GM20000 (cell line): ENCODE measurements at regions not wholly inside any gene's neighbourhood (a gene's known extent, or its start where the extent isn't known, plus 50 kb on each side); places are given as distances from the start of the nearest gene placed in this dataset.
"Not testable (repeated sequence)": the region's sequence is repeated elsewhere in the genome, so short reads cannot be mapped to it uniquely, and the experiment has no call there.

Experiments
- DNase-seq: peaks from one replicate; pipeline ENCODE4 v3.0.0; 2012; ENCODE audit warnings: low spot score
- CTCF ChIP-seq: IDR thresholded peaks from 2 replicates; pipeline ENCODE4 v1.5.1; 2012; ENCODE audit warnings: mild to moderate bottlenecking, control low read depth; ENCODE audit errors: extremely low read depth, missing control alignments

- TF ChIP-seq CTCF, result no peak
- no peak for DNase-seq
Measured at GRCh38 chr4:64737026-64737853, 328.0 kb upstream of the TECRL start.

- DNase-seq, result no peak
- no peak for TF ChIP-seq CTCF
Measured at GRCh38 chr4:64729561-64729960, 320.3 kb upstream of the TECRL start.

GRCh38 chr4:64727960-64728359 is 318.7 kb upstream of the TECRL start:
- no peak for DNase-seq
- no peak for TF ChIP-seq CTCF

GRCh38 chr4:64727391-64727790 is 318.1 kb upstream of the TECRL start:
- not testable (repeated sequence) for DNase-seq

- TF ChIP-seq CTCF, result no peak
Measured at GRCh38 chr4:64724689-64725088, 315.4 kb upstream of the TECRL start.

GRCh38 chr4:64721106-64721505 is 311.9 kb upstream of the TECRL start:
- DNase-seq, result no peak
- TF ChIP-seq CTCF, result no peak

More at GRCh38 chr4:64724689-64725088, 315.4 kb upstream of the TECRL start:
- no peak for DNase-seq

DNA sequence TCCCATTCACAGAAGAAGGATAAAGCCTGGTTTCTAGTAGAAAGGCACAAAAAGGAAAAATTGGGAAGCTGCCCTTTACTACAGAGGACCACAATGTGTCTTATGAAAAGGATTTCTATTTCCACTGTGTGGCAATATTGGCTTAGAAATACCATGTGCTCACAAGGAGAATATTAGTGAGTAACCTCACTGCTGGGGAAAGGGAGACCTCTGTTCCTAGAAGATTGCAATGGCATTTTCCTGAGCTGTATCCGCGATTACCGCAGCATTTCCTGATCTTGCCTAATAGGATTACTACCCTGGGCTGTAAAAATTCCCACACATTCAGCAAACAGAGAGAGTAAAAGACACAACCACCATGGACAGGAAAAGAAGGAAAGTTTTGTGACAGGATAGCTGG is 308.8 kb upstream of the TECRL start:
- no peak for DNase-seq
- TF ChIP-seq CTCF, result no peak

- no peak for DNase-seq
- no peak for TF ChIP-seq CTCF
Measured at GRCh38 chr4:64715741-64716140, 306.5 kb upstream of the TECRL start.
